ENCODE measurements at regions not wholly inside any gene's neighbourhood (a gene's known extent, or its start where the extent isn't known, plus 50 kb on each side); places are given as distances from the start of the nearest gene placed in this dataset.

- no peak for TF ChIP-seq CTCF (IDR thresholded peaks at IDR 0.05; ENCODE audit: extremely low read depth, missing control alignments)
- no peak for DNase-seq (ENCODE audit: low spot score)
Observed at GRCh38 chr13:70662231-70662940, 554.1 kb upstream of the KLHL1 start.

- no peak for DNase-seq (ENCODE audit: low spot score)
- TF ChIP-seq CTCF (IDR thresholded peaks at IDR 0.05; ENCODE audit: extremely low read depth, missing control alignments), result no peak
Observed at GRCh38 chr13:70644052-70644451, 535.8 kb upstream of the KLHL1 start.

- no peak for DNase-seq (ENCODE audit: low spot score)
- no peak for TF ChIP-seq CTCF (IDR thresholded peaks at IDR 0.05; ENCODE audit: extremely low read depth, missing control alignments)
Observed at GRCh38 chr13:70634893-70635292, 526.6 kb upstream of the KLHL1 start.

GRCh38 chr13:70630247-70630646, 522.0 kb upstream of the KLHL1 start:
- TF ChIP-seq CTCF (IDR thresholded peaks at IDR 0.05; ENCODE audit: extremely low read depth, missing control alignments), result no peak
- no peak for DNase-seq (ENCODE audit: low spot score)

- no peak for TF ChIP-seq CTCF (IDR thresholded peaks at IDR 0.05; ENCODE audit: extremely low read depth, missing control alignments)
- no peak for DNase-seq (ENCODE audit: low spot score)
Observed at GRCh38 chr13:70623239-70623638, 515.0 kb upstream of the KLHL1 start.

- no peak for TF ChIP-seq CTCF (IDR thresholded peaks at IDR 0.05; ENCODE audit: extremely low read depth, missing control alignments)
- no peak for DNase-seq (ENCODE audit: low spot score)
Observed at GRCh38 chr13:70622796-70623195, 514.5 kb upstream of the KLHL1 start.

- TF ChIP-seq CTCF (IDR thresholded peaks at IDR 0.05; ENCODE audit: extremely low read depth, missing control alignments), result no peak
- no peak for DNase-seq (ENCODE audit: low spot score)
Observed at GRCh38 chr13:70619936-70620335, 511.7 kb upstream of the KLHL1 start.
